Testis (tissue), 2 donors: ENCODE measurements at regions not wholly inside any gene's neighbourhood (a gene's known extent, or its start where the extent isn't known, plus 50 kb on each side); places are given as distances from the start of the nearest gene placed in this dataset.

Source experiments
- POLR2A ChIP-seq: fragments of 450-650 bp; IDR thresholded peaks from one replicate; pipeline ENCODE4 v1.6.1; 2017; ENCODE audit warnings: antibody characterized with exemption, mild to moderate bottlenecking, moderate library complexity
- TF ChIP-seq, protein P1 (sequence below), 3 experiments: fragments of 450-650 bp in 2 of 3; fragments of 200-600 bp in 1 of 3; sonication (generic) in 1 of 3; IDR thresholded peaks; one replicate each; pipeline ENCODE4 v1.5.1; 2016 to 2019; ENCODE audit warnings: antibody characterized with exemption in 3 of 3, mild to moderate bottlenecking in 2 of 3, moderate library complexity in 1 of 3

- TF ChIP-seq, protein P1, sequence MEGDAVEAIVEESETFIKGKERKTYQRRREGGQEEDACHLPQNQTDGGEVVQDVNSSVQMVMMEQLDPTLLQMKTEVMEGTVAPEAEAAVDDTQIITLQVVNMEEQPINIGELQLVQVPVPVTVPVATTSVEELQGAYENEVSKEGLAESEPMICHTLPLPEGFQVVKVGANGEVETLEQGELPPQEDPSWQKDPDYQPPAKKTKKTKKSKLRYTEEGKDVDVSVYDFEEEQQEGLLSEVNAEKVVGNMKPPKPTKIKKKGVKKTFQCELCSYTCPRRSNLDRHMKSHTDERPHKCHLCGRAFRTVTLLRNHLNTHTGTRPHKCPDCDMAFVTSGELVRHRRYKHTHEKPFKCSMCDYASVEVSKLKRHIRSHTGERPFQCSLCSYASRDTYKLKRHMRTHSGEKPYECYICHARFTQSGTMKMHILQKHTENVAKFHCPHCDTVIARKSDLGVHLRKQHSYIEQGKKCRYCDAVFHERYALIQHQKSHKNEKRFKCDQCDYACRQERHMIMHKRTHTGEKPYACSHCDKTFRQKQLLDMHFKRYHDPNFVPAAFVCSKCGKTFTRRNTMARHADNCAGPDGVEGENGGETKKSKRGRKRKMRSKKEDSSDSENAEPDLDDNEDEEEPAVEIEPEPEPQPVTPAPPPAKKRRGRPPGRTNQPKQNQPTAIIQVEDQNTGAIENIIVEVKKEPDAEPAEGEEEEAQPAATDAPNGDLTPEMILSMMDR (IDR thresholded peaks at IDR 0.05): no peak
- TF ChIP-seq POLR2A: no peak
Measured at GRCh38 chr4:125421547-125421946, 106.8 kb downstream of the FAT4 start.
